OCI-LY3 (cell line): ENCODE measurements at regions not wholly inside any gene's neighbourhood (a gene's known extent, or its start where the extent isn't known, plus 50 kb on each side); places are given as distances from the start of the nearest gene placed in this dataset.

Experiments
- H2AFZ ChIP-seq: fragments of 200-600, 300-600 bp; shearing (Covaris generic); 2 replicates; pipeline ENCODE4 v1.6.0; 2014; ENCODE audit warnings: antibody characterized with exemption, low read depth, low read length
- H3K27ac ChIP-seq: fragments of 200-600, 300-600 bp; sonication (generic); 2 replicates; pipeline ENCODE4 v1.5.1; 2014; ENCODE audit warnings: mild to moderate bottlenecking, low read length, moderate library complexity, mixed read lengths
- H3K27me3 ChIP-seq: fragments of 200-600, 300-600 bp; sonication (generic); 2 replicates; pipeline ENCODE4 v1.6.1; 2014; ENCODE audit warnings: low read depth, low read length, mixed read lengths
- H3K36me3 ChIP-seq: fragments of 200-600, 300-600 bp; sonication (generic); replicated peaks from 2 replicates; pipeline ENCODE3; 2014; ENCODE audit warnings: low read depth, low read length, mixed read lengths
- H3K4me1 ChIP-seq: fragments of 300-600, 200-600 bp; sonication (generic); 2 replicates; pipeline ENCODE4 v1.6.1; 2014; ENCODE audit warnings: low read length, mixed read lengths
- H3K4me2 ChIP-seq: fragments of 200-600, 300-600 bp; sonication (generic); 2 replicates; pipeline ENCODE4 v1.6.1; 2014; ENCODE audit warnings: low read length, mixed read lengths
- H3K4me3 ChIP-seq: fragments of 300-600, 200-600 bp; sonication (generic); 2 replicates; pipeline ENCODE4 v1.5.1; 2014; ENCODE audit warnings: antibody characterized with exemption, mild to moderate bottlenecking, low read length, moderate library complexity
- H3K79me2 ChIP-seq: fragments of 300-600, 200-600 bp; shearing (Covaris generic); 2 replicates; pipeline ENCODE4 v1.6.1; 2014; ENCODE audit warnings: mild to moderate bottlenecking, low read length, mixed read lengths
- H3K9ac ChIP-seq: fragments of 300-600, 200-600 bp; shearing (Covaris generic); 2 replicates; pipeline ENCODE4 v1.6.0; 2014; ENCODE audit warnings: mild to moderate bottlenecking, low read length, moderate library complexity
- H3K9me3 ChIP-seq: fragments of 200-600, 300-600 bp; shearing (Covaris generic); 2 replicates; pipeline ENCODE4 v1.6.1; 2014; ENCODE audit warnings: low read length, mixed read lengths; ENCODE audit not compliant: insufficient read depth
- H4K20me1 ChIP-seq: fragments of 200-600, 300-600 bp; sonication (generic); 2 replicates; pipeline ENCODE4 v1.6.1; 2016; ENCODE audit warnings: low read length, mixed read lengths; ENCODE audit not compliant: insufficient read depth
- EZH2phosphoT487 ChIP-seq: fragments of 200-600 bp; shearing (Covaris generic); IDR thresholded peaks from 2 replicates; pipeline ENCODE4 v1.6.1; 2018; ENCODE audit warnings: antibody characterized with exemption, mixed run types, low read depth
- TF ChIP-seq, protein P1 (sequence below): fragments of 200-600, 300-600 bp; sonication (generic); IDR thresholded peaks from 2 replicates; pipeline ENCODE4 v1.5.1; 2014; ENCODE audit warnings: antibody characterized with exemption, low read length, low read depth

DNA sequence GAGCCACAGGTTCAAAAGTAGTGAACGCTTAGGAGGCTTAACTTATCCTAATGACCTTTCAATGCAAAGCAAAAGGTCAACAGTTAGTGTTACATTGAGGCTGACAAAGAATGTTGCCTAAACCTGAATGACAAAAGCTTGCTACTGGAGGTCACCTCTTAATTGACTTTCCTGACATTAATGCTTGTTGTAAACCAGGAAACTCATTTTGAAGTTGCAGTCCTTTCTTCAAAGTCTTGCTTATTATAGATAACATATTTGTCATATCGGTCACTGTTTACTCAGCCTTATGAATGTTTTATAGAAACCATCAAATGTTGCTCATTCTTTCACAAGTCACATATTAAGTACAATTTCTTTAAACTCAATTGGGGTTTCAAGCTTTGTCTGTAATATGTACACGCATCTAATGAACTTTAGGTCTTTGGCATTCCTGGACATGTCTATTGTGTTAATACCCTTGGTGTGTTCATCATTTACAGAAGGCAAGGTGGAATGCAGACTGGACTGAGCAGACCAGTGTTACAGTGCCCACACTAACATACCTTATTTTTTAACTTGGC is 488.2 kb upstream of the NECTIN3 start:
- H3K27ac ChIP-seq, result no peak overlapping the region
- H3K4me1 ChIP-seq, result no peaks in the 10 kb centered on the region
- no peaks in the 10 kb centered on the region for H3K79me2 ChIP-seq
- no peaks in the 10 kb centered on the region for H3K9me3 ChIP-seq
- no peak overlapping the region for H2AFZ ChIP-seq
- no peaks in the 10 kb centered on the region for H3K27me3 ChIP-seq
- H4K20me1 ChIP-seq, result no peaks in the 10 kb centered on the region
- H3K36me3 ChIP-seq, result no peaks in the 10 kb centered on the region
- no peak for TF ChIP-seq EZH2phosphoT487
- TF ChIP-seq, protein P1, sequence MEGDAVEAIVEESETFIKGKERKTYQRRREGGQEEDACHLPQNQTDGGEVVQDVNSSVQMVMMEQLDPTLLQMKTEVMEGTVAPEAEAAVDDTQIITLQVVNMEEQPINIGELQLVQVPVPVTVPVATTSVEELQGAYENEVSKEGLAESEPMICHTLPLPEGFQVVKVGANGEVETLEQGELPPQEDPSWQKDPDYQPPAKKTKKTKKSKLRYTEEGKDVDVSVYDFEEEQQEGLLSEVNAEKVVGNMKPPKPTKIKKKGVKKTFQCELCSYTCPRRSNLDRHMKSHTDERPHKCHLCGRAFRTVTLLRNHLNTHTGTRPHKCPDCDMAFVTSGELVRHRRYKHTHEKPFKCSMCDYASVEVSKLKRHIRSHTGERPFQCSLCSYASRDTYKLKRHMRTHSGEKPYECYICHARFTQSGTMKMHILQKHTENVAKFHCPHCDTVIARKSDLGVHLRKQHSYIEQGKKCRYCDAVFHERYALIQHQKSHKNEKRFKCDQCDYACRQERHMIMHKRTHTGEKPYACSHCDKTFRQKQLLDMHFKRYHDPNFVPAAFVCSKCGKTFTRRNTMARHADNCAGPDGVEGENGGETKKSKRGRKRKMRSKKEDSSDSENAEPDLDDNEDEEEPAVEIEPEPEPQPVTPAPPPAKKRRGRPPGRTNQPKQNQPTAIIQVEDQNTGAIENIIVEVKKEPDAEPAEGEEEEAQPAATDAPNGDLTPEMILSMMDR, result no peak
- H3K9ac ChIP-seq, result no peak overlapping the region
- no peak overlapping the region for H3K4me2 ChIP-seq
- no peak overlapping the region for H3K4me3 ChIP-seq

DNA sequence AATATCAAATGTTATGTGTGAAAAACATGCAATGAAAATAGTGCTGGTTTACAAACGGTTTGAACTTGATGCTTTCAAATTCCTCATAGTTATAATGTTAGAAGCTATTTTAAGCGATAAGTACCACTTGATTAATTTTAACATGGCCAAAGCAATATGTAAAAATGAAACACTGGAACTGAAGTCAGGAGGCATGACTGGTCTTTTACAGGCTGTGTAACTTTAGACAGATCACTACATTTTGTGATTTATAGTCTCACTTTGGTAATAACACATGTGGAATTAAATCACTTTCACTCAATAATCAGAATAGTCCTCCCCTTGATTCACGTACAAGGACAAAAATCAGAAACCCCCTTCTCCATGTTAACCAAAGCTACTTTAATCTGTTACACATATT is 482.7 kb upstream of the NECTIN3 start:
- no peak overlapping the region for H3K4me3 ChIP-seq
- H3K27me3 ChIP-seq, result no peaks in the 10 kb centered on the region
- H2AFZ ChIP-seq, result no peak overlapping the region
- no peak overlapping the region for H3K9ac ChIP-seq
- H3K27ac ChIP-seq, result no peak overlapping the region
- no peaks in the 10 kb centered on the region; the same call in 1 of the 2 replicates for H3K9me3 ChIP-seq
- H4K20me1 ChIP-seq, result no peaks in the 10 kb centered on the region
- H3K79me2 ChIP-seq, result no peaks in the 10 kb centered on the region
- TF ChIP-seq, protein P1, result no peak
- TF ChIP-seq EZH2phosphoT487, result no peak
- H3K4me2 ChIP-seq, result no peak overlapping the region
- no peaks in the 10 kb centered on the region for H3K36me3 ChIP-seq
- H3K4me1 ChIP-seq, result no peaks in the 10 kb centered on the region

DNA sequence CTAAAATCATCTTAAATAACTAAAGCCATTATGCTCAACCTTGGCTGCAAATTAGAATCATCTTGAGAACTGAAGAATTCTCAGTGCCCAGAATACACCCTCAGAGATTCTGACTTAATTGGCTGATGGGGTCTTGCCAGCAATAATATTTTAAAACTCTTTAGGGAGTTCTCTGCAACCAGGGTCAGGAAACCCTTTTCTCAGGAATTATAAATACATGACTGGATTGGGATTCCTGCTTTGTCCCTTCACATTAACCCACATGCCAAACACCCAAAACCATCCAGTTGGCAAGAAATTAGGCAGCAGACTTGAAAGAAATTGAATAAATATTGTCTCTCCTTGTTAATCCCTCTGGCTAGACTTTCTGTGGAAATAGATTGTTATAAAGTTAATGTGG is 482.3 kb upstream of the NECTIN3 start:
- TF ChIP-seq, protein P1, result no peak
- TF ChIP-seq EZH2phosphoT487, result no peak

DNA sequence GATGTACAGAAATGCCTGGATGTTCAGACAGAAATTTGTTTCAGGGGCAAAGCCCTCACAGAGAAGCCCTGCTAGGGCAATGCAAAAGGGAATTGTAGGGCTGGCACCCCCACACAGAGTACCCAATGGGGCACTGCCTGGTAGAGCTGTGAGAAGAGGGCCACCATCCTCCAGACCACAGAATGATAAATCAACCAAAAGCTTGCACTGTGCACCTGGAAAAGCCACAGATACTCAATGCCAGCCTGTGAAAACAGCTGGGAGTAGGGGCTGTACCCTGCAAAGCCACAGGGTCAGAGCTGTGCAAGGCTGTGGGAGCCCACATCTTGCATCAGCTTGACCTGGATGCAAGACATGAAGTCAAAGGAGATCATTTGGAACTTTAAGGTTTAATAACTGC is 477.9 kb upstream of the NECTIN3 start:
- Histone ChIP-seq H3K27me3 (no peaks in the 10 kb centered on the region), H2AFZ (no peak overlapping the region), H3K9me3 (no peaks in the 10 kb centered on the region; the same call in 1 of the 2 replicates), H4K20me1 (no peaks in the 10 kb centered on the region), H3K4me1 (no peaks in the 10 kb centered on the region), H3K4me3 (no peak overlapping the region), H3K79me2 (no peaks in the 10 kb centered on the region), H3K36me3 (no peaks in the 10 kb centered on the region), H3K9ac (no peak overlapping the region), H3K4me2 (no peak overlapping the region), H3K27ac (no peak overlapping the region)
- TF ChIP-seq EZH2phosphoT487, result no peak
- TF ChIP-seq, protein P1, result no peak

More for the DNA sequence above, 482.3 kb upstream of the NECTIN3 start:
- Histone ChIP-seq H3K9me3 (no peaks in the 10 kb centered on the region; the same call in 1 of the 2 replicates), H3K36me3 (no peaks in the 10 kb centered on the region), H3K79me2 (no peaks in the 10 kb centered on the region), H3K4me2 (no peak overlapping the region), H3K27ac (no peak overlapping the region), H3K27me3 (no peaks in the 10 kb centered on the region), H3K4me1 (no peaks in the 10 kb centered on the region), H3K4me3 (no peak overlapping the region), H4K20me1 (no peaks in the 10 kb centered on the region), H2AFZ (no peak overlapping the region), H3K9ac (no peak overlapping the region)
